H54 (cell line): ENCODE measurements at regions not wholly inside any gene's neighbourhood (a gene's known extent, or its start where the extent isn't known, plus 50 kb on each side); places are given as distances from the start of the nearest gene placed in this dataset.

ENCODE experiments used
- DNase-seq: peaks from one replicate; pipeline ENCODE4 v3.0.0; 2011; ENCODE audit warnings: low spot score, mixed read lengths; ENCODE audit not compliant: insufficient read length
- FAIRE-seq: peaks from 3 replicates; lab custom pipeline; 2011; peaks lifted over from hg19 to GRCh38; lab: Jason Lieb, UNC
- POLR2A ChIP-seq: IDR thresholded peaks from 2 replicates; pipeline ENCODE4 v1.6.1; 2011; ENCODE audit warnings: low read depth, mild to moderate bottlenecking, low read length

DNA sequence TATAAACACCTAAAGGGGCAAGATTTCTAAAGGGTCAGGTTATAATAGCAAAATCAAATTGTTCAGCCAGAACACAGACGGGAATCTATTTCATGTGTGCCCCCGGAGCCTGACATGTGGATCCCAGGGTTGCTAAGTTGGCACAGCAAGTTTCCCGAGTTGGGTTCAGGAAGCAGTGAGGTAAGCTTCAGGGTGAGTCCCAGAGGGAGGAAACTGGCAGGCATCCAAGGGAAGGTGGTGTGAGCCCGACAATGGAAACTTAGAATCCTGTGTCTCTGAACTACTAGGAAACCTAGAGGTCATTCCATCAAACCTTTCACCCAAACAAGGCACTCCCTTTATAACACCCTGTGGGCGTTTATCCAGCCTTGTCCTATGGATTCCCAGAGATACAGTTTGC is 98.4 kb downstream of the ADRB2 start:
- TF ChIP-seq POLR2A, result no peak
- FAIRE-seq (no peak), DNase-seq (no peak)

DNA sequence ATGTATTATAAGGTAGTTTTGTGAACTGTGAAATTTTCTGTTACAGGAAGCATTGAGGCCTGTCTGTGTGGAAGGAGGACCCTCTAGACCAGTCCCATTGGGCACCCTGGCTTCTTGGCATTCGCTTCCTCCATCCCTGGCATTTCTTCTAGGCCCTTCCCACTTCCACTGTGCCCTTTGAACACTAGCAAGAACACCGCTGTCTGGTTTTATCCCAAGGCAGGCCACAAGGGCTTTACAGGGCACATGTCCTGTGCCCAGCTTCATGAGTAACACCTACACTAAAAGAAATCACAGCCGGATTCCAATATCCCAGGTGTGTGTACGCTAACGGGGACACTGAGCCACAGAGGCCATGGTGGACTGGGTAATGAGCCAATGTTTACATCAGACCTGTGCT is 99.8 kb downstream of the ADRB2 start:
- FAIRE-seq, result no peak
- no peak for TF ChIP-seq POLR2A
- no peak for DNase-seq

DNA sequence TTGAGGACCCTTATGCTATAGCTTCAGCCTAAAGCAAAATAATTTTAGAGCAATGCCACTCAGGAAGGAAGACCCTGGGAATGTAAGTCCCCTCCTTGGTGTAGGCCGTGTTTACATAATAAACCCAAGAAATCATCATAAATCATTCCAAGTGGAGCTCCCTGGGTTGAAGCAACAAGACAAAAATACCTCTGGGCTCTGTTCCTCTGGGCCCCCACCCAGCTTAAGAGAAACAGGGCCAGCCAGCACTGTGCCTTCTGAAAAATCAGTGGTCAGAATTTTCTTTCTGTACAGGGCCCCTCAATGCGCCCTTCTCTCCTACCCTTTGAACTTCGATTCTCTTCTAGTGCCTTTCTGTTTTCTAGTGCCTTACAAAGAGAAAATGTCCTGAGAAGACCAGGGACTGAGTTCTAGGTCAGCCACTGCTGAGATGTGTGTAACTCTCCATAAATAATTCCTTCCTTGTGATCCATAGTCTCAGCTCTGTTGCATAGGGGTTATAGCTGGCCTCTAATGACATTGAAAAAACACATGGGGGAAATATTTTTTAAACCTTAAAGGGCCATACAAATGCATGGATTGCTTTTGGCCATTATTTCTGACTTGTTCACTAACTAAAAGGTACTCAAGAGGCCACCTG is 101.0 kb downstream of the ADRB2 start:
- FAIRE-seq (no peak), DNase-seq (no peak)
- TF ChIP-seq POLR2A, result no peak

DNA sequence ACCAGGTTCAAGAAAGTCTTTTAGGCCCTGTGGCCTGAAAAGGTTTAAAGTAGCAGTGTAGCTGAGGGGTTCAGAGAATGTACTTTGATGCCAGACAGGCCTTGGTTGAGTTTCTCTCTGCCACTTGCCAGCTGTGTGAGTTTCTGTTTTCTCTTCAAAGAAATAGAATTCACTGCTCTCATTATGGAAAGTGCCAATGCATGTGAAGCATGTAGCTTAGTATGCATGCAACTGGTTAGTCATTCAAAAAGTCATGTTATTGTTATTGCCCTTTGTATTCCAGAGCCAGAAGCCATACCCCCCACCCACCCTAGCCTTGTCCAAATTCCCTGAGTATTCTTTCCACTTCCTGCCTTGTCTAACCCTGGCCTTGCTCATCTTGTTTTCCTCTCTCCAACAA is 101.7 kb downstream of the ADRB2 start:
- FAIRE-seq (no peak), DNase-seq (no peak)
- no peak for TF ChIP-seq POLR2A

DNA sequence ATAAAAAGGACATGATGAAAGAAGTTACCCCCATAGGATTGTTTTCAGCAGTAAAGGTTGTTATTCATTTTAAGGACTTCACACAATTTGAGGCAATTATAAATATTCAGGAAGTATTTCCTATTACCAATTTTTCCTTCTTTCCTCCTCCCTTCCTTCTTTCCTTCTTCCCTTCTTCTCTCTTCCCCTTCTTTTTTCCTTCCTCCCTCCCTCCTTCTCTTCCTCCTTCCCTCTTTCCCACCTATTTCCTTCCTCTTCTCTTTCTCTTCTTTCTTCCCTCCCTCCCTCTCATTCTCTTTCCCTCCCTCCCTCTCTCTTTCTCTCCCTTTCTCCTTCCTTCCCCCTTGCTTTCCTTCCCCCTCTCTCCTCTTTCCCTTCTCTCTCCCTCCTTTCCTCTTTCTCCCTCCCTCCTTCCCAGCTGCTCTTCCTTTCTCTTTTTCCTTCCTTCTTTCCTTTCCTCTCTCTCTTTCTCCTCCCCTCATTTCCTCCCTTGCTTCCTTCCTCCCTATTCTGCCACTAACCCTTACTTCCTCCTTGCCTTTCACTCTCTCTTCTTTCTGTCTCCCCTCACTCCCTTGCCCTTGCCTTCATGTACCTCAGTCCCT is 105.1 kb downstream of the ADRB2 start:
- FAIRE-seq (no peak), DNase-seq (no peak)
- TF ChIP-seq POLR2A, result no peak

DNA sequence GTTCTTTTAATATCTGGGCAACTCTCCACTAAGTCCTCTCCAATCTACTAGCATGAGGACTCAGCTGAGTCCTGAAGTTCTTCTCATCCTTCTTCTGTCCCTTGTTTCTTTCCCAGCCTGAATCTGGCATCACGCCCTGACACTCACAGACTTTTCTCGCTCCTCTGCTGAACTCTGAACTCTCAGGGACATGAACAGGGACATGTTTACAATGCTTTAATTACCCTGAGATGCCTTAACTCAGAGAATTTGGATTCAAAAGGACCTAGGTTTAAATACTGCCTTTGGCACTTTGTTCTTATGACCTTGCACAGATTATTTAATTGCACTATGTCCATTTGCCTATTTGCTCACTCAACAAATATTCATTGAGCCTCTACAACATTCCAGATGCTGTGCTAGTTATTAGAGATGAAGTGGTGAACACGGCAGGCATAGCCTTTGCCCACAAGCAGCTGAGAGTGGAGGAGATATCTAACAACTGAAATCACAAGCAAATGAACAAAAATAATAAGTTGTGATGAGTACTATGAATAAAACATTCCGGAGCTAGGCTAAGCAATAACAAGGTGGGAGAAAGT is 106.0 kb downstream of the ADRB2 start:
- DNase-seq (no peak), FAIRE-seq (no peak)
- TF ChIP-seq POLR2A, result no peak

DNA sequence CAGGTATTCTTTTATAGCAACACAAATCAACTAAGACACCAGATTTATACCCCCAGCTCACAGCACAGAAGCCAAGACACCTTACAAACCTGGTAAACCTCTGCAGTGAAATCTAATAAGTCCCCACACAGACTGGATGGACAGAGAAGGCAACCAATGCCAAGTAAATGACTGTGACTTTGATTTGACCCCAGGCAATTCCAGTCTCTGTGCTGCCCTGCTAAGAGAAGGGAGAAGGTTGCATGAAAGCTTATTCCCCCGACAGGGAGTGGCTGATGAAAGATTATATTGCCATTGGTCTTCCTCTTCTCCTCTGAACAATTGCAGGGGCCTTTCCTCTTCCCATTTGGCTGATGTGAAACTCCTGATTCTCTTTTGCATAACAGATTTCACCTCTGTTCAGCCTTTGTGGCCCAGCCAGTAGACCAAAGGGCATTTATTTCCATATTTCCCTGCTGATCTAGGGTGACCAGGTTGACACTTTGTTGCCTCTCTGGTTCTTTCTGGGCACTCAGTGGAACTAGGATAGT is 107.6 kb downstream of the ADRB2 start:
- FAIRE-seq (no peak), DNase-seq (no peak)
- no peak for TF ChIP-seq POLR2A

DNA sequence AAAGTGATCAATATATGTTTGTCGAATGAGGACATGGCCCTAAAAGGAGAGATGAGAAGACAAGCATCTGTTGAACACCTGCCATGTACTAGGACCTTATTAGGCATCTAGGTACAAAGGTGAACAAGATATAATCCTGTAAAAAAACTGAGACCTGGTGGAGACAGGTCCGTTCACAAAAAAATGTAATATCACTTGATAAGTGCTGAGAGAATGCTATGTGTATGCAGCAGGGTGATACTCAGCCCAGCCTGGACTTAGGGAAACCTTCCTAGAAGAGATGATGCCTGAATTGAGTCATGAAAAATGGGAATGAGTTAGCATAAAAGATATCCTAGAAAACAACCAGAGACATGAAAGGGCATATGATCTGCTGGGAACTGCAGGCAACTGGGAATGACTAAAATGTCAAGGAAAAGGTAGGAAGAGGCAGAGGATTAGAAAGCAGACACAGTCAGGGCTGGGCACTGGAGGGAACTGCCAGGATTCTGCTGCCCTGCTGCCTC is 108.5 kb downstream of the ADRB2 start:
- FAIRE-seq (no peak), DNase-seq (no peak)
- no peak for TF ChIP-seq POLR2A

DNA sequence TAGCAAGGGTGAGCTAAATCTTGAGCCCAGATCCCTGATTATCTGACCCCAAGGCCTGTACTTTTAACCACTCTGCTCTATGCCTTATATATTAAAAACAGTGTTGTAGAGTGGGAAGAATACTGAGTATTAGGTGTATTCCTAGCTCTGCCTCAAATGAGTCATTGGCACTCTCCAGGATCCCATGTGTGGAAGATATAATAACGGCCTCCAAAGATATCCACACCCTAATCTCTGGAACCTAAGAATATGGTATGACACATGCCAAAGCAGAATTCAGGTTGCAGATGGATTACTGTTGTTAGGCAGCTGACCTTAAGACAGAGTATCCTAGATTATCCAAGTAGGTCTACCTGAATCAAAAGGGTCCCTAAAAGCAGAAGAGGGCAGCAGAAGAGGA is 110.8 kb downstream of the ADRB2 start:
- DNase-seq (no peak), FAIRE-seq (no peak)
- TF ChIP-seq POLR2A, result no peak

DNA sequence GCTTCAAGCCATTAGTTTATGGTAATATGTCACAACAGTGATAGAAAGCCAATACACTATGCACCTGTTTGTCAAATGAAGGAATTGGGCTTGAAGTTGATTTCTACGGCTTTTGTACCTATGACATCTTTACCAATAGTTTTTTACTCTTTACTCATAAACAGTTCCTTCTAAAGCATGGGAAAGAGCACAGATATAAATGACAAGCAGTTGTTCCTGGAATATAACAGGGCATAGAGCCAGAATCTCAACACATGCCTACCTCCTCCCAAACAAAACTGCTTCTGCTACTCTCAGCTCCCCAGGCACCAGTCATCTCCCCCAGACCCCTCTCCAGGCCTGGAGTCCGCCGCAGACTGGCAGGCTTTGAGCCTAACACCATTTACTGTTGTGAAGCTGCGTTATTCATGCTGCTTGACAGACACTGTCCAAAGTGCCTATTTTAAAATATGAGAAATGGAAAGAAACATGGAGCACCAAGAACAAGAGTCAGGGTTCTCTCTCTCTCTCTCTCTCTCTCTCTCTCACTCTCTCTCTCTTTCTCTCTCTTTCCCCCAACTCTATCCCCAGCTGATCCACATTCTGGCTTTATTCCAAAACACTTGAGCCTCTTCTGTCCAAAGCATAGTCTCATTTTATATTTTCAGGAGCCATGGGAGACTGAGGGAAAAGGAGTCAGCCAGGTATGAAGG is 111.6 kb downstream of the ADRB2 start:
- no peak for TF ChIP-seq POLR2A
- FAIRE-seq, result no peak
- no peak for DNase-seq

DNA sequence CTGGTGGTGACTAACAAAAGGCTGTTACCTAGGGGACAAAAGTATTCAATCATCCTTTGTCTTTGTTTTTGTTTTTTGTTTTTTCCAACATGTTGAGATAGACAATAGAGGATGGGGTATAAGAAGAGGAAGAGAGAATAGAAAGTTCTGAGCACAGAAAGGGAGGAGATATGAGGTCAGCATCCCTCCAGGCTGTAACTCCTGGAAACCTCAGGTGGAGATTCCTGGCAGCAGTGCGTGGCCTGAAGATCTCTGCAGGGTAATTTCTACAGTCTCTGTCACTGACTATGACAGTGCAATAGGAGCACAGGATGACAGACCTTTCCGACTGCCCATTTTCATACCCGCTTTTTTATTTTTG is 112.1 kb downstream of the ADRB2 start:
- DNase-seq (no peak), FAIRE-seq (no peak)
- no peak for TF ChIP-seq POLR2A

DNA sequence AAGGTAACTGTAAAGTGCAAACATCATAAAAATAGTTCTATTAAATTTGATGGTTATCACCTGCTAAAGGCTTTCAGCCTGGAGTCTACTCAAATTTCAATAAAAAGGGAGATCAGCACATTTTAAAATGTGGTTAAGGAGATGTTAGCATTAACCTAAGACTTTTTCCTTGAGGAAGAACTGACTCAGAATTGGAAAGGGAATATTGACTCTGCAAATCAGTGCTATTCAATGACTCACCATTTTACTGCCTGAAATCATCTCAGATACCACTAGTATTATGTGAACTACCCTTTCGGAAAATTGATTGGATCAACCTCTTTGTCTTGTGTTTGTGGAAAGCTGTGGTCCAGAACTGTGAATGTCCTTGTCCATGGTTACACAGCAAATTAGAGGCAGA is 113.3 kb downstream of the ADRB2 start:
- DNase-seq (peak; percentile 32), FAIRE-seq (no peak)
- TF ChIP-seq POLR2A, result no peak

DNA sequence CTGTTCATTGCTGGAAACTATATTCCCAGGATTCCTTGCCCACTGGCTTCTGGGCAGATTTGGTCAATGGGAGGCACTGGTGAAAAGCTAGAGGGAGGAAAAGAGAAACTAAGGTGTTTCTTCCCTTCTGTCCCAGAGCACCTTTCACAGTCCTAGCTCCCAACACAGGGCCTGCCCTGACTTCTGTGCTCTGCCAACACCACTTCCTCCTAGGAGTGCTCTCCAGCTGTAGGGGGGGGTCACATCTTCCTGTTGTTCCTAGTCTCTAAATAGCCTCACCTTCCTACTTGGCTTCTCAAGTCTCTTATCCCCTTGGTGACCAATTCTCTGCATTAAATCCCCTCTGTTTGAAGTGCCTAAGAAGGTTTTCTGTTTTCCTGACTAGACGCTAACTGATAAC is 115.4 kb downstream of the ADRB2 start:
- no peak for TF ChIP-seq POLR2A
- FAIRE-seq, result no peak
- no peak for DNase-seq

DNA sequence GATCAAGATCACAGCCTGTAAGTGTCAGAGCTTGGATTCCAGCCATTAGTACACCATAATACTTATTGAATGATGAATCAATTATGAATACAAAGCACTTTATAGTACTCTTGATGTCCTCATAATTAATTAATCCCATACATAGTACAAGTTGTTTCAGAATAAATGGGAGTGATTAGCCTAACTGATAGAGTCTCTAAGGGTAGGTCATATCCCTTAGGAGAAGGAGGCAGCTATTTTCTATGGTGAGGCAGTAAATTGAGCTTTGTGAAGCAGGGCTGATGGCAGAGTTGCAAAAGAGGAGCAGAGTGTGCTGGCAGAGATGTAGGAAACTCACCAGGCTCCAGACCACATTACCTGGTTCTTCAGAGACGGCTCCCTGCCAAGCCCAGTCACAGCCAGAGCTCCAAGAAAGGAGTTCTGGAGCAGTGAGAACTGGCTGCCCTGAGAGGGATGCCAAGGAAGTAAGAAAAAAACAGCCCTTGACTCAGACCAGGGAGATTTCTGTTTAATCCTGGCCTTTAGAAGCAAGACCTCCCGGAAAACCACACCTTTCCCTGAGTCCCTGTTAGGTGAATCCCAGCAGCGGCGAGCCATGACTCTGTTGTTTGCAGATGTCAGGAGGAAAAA is 112.9 kb downstream of the SH3TC2 start:
- DNase-seq, result no peak
- TF ChIP-seq POLR2A, result no peak
- FAIRE-seq, result no peak
